Mucosa of stomach (tissue), 1 donor: ENCODE measurements at regions not wholly inside any gene's neighbourhood (a gene's known extent, or its start where the extent isn't known, plus 50 kb on each side); places are given as distances from the start of the nearest gene placed in this dataset.

ENCODE experiments used
- H3K27me3 ChIP-seq: one replicate; pipeline ENCODE4 v1.7.0; 2013; ENCODE audit warnings: mild to moderate bottlenecking, low read length; ENCODE audit not compliant: control insufficient read depth, insufficient read depth
- H3K36me3 ChIP-seq: one replicate; pipeline ENCODE4 v1.7.0; 2013; ENCODE audit warnings: low read length; ENCODE audit not compliant: control insufficient read depth, insufficient read depth
- H3K4me1 ChIP-seq: one replicate; pipeline ENCODE4 v1.7.0; 2013; ENCODE audit warnings: mild to moderate bottlenecking, low read length; ENCODE audit not compliant: control insufficient read depth, insufficient read depth
- H3K4me3 ChIP-seq: one replicate; pipeline ENCODE4 v1.7.0; 2013; ENCODE audit warnings: low read length
- H3K9ac ChIP-seq: one replicate; pipeline ENCODE4 v1.7.0; 2013; ENCODE audit warnings: mild to moderate bottlenecking, low read length, moderate library complexity
- H3K9me3 ChIP-seq: one replicate; pipeline ENCODE4 v1.7.0; 2013; ENCODE audit warnings: mild to moderate bottlenecking, low read length, moderate library complexity; ENCODE audit not compliant: control insufficient read depth
- donor health status: Pancreatic carcinoma.

- Histone ChIP-seq H3K36me3 (no peaks in the 10 kb centered on the region), H3K4me1 (no peaks in the 10 kb centered on the region), H3K9ac (no peak overlapping the region), H3K27me3 (no peaks in the 10 kb centered on the region), H3K9me3 (no peaks in the 10 kb centered on the region), H3K4me3 (no peak overlapping the region)
Observed at GRCh38 chr2:144615866-144616565, 96.1 kb upstream of the ZEB2 start.

DNA sequence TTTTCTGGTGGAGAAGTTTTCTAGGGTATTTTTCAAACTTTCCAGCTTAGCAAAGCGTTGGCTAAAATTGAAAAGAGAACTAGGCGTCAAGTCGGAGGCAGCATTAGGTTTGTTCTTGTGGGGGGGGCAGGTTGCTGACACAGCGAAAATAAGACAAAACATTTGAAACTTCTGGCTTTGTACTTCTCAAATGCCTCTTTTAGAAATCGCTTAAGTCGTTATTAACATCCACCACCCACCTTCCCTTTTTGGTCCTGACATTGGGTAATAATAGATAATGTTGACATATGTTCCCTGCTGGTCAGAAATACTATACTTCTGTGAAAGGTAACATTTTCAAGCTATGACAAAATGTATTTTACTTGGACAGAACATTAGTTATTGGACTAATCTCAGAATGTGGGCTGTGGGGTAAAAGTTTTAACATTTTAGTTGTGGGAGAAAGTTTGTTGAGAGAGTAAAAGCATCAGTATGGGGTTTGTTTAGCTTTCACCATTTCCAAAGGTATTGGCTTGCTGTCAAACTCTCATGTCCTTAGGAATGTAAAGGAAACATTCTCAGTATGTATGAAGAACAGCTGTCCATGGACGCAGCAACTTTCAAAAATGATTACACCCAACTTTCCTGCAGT lies 88.1 kb upstream of the ZEB2 start:
- Histone ChIP-seq H3K36me3 (no peaks in the 10 kb centered on the region), H3K4me1 (no peaks in the 10 kb centered on the region), H3K9me3 (no peaks in the 10 kb centered on the region), H3K27me3 (no peaks in the 10 kb centered on the region), H3K4me3 (no peak overlapping the region), H3K9ac (no peak overlapping the region)

GRCh38 chr2:144607099-144607498 lies 87.2 kb upstream of the ZEB2 start:
- Histone ChIP-seq H3K4me1 (no peaks in the 10 kb centered on the region), H3K36me3 (no peaks in the 10 kb centered on the region), H3K9ac (no peak overlapping the region), H3K27me3 (no peaks in the 10 kb centered on the region), H3K4me3 (no peak overlapping the region), H3K9me3 (no peaks in the 10 kb centered on the region)

DNA sequence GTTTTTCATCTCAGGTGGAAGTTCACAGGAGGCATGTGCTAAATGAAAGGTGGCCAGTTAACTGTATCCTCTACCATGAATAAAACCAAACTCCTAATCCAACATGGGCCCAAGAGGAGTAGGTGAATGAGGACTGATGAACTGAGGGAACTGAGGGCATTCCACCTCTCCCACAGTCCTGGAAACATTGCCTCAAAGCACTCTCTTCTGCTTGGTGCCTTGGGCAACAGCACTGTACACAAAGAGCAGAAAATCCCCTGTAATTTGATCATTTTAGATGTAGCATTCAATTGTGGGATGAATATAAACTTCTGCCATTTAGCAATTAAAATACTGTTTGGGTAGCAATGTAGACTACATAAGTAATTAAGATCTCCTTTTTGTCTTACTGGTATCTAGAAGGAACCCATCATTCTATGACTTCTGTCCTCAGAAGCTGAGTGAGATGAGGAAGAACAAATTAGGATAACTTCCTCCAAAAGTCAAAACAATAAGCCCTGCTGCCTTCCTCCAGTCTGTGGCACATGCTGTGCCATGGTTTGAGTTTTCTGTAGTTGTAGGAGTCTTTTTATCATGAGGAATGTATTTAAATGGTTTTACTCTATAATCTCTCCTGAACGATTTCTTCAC lies 86.7 kb upstream of the ZEB2 start:
- H3K9me3 ChIP-seq = no peaks in the 10 kb centered on the region
- no peaks in the 10 kb centered on the region for H3K36me3 ChIP-seq
- no peaks in the 10 kb centered on the region for H3K27me3 ChIP-seq
- H3K9ac ChIP-seq = no peak overlapping the region
- no peak overlapping the region for H3K4me3 ChIP-seq
- no peaks in the 10 kb centered on the region for H3K4me1 ChIP-seq

GRCh38 chr2:144605231-144605840 lies 85.4 kb upstream of the ZEB2 start:
- no peaks in the 10 kb centered on the region for H3K27me3 ChIP-seq
- H3K4me3 ChIP-seq = no peak overlapping the region
- H3K9me3 ChIP-seq = no peaks in the 10 kb centered on the region
- no peaks in the 10 kb centered on the region for H3K4me1 ChIP-seq
- H3K36me3 ChIP-seq = no peaks in the 10 kb centered on the region
- no peak overlapping the region for H3K9ac ChIP-seq

DNA sequence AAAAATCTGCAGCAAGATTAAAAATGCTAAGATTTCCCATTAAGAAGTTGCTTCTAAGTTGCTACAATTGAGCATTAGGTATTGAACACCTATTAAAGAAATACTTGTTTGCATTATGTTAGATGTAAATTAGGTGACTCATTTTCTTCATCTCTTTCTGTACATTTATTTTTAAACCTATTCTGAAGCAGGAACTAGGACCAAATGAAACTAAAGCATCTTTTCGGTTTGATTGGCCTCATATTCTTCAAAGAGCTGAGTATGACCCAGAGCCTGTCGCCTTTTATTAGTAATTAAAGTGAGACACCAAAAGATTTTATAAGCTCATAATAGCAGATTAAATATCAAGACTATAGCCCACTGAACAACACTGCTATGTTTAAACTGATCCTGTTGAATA lies 83.4 kb upstream of the ZEB2 start:
- H3K4me1 ChIP-seq = no peaks in the 10 kb centered on the region
- H3K9ac ChIP-seq = no peak overlapping the region
- H3K4me3 ChIP-seq = no peak overlapping the region

DNA sequence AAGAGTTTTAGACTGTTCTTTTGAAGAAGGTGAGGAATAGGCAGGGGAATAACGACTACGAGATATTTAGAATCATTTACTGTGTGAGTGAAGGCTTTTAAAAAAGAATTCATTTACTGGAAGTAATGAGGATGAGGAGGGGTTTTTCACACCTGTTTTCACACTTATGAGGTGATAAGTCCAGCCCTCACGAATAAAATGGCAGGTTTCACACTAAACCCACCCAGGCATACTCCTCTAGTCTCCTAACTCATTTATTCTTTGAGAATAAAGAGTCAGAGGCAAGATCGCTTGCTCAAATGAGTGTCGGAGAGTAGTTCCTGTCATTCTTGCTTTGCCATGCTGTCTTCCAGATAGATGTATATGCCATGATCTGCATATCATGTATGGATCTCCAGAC lies 79.0 kb upstream of the ZEB2 start:
- no peaks in the 10 kb centered on the region for H3K36me3 ChIP-seq
- no peaks in the 10 kb centered on the region for H3K27me3 ChIP-seq
- H3K4me3 ChIP-seq = no peak overlapping the region
- H3K9ac ChIP-seq = no peak overlapping the region
- H3K4me1 ChIP-seq = peaks cover 10% of the 10 kb centered on the region
- no peaks in the 10 kb centered on the region for H3K9me3 ChIP-seq

More for the DNA sequence above, 83.4 kb upstream of the ZEB2 start:
- no peaks in the 10 kb centered on the region for H3K9me3 ChIP-seq
- H3K27me3 ChIP-seq = no peaks in the 10 kb centered on the region
- H3K36me3 ChIP-seq = no peaks in the 10 kb centered on the region

DNA sequence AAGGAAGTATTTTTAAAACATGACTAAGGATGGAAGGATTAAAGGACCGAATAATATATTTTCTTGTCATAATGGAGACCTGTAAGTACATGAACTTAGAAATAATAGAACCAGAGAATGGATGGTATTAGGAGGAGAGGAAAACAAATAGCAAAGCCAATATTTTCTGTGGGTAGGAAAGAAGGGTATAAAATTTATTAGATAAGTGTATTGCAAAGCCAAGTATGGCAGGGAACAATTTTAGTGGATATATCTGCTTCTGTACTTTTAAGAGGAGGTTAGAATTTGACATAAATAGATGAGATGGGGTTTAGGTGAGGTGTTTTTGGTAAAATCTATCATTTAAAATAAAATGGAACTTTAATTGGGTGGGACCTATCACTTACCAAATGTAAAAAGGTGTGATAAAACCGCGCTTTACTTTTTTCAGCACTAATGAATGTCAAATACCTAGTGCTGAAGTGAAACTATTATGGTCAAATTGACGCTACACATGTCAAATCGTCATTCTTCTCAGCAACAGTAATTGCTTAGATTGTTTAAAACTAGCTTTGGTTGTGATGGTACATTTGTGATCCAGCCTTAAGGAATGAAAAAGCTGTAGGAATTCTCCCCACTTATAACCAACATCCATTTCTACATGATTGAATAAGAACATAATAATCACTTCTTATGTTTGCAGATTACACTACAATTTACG lies 78.1 kb upstream of the ZEB2 start:
- no peaks in the 10 kb centered on the region for H3K27me3 ChIP-seq
- no peak overlapping the region for H3K4me3 ChIP-seq
- no peak overlapping the region for H3K9ac ChIP-seq
- no peaks in the 10 kb centered on the region for H3K9me3 ChIP-seq
- H3K36me3 ChIP-seq = no peaks in the 10 kb centered on the region
- peaks cover 10% of the 10 kb centered on the region for H3K4me1 ChIP-seq

GRCh38 chr2:144597388-144597787 lies 77.5 kb upstream of the ZEB2 start:
- no peak overlapping the region for H3K4me3 ChIP-seq
- H3K9me3 ChIP-seq = no peaks in the 10 kb centered on the region
- H3K36me3 ChIP-seq = no peaks in the 10 kb centered on the region
- peaks cover 10% of the 10 kb centered on the region for H3K4me1 ChIP-seq
- no peaks in the 10 kb centered on the region for H3K27me3 ChIP-seq
- H3K9ac ChIP-seq = no peak overlapping the region

DNA sequence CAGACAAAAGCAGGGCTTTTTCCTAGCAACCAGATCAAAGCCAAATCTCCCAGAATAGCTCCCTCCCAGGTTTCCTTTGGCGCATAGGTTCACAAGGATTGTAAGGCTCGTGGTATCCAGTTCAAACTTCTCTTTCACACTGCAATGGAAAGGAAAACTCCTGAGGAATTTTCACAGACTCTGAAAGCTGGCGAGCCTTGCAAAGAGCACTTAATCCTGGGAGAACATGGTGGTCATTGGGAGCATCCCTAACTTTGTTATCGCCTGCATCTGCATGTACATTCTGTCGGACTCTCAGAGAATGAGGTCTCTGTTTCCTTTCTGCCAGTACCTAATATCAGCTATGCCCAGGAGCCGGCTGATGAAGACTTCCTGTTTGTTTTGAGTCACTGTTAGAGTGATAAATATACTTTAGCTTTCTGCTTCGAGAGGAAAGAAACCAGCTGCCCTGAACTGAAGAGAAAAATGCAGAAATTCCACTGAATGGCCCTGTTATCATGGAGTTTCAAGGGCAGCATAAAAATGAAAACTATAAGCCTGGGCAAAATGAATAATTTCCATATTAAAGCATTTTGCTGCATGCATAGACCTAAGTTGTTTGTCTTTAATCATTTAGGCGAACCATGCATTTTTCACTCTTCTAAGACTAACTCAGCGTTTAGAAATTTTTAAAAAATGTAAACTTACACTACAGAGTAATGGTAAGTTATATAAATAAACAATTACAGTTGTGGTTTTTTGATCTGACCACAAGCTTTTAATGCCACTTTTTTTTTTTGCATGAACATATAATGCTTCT lies 76.4 kb upstream of the ZEB2 start:
- H3K4me1 ChIP-seq = peaks cover 10% of the 10 kb centered on the region
- H3K9ac ChIP-seq = no peak overlapping the region
- H3K27me3 ChIP-seq = no peaks in the 10 kb centered on the region
- H3K9me3 ChIP-seq = no peaks in the 10 kb centered on the region
- H3K36me3 ChIP-seq = no peaks in the 10 kb centered on the region
- H3K4me3 ChIP-seq = no peak overlapping the region

GRCh38 chr2:144595686-144596072 lies 75.8 kb upstream of the ZEB2 start:
- H3K27me3 ChIP-seq = no peaks in the 10 kb centered on the region
- no peaks in the 10 kb centered on the region for H3K9me3 ChIP-seq
- no peak overlapping the region for H3K4me3 ChIP-seq
- H3K4me1 ChIP-seq = peaks cover 10% of the 10 kb centered on the region
- no peak overlapping the region for H3K9ac ChIP-seq
- H3K36me3 ChIP-seq = no peaks in the 10 kb centered on the region
